Liver (tissue), 8 donors: ENCODE measurements at regions not wholly inside any gene's neighbourhood (a gene's known extent, or its start where the extent isn't known, plus 50 kb on each side); places are given as distances from the start of the nearest gene placed in this dataset.

Source experiments
- DNase-seq: peaks from one replicate; pipeline ENCODE4 v3.0.0-alpha.2; 2017; ENCODE audit warnings: low spot score
- H3K27ac ChIP-seq, 2 donors: one replicate each; pipeline ENCODE4 v1.7.0; 2013; ENCODE audit warnings: inconsistent platforms in 2 of 2, low read length in 2 of 2, control low read depth in 1 of 2, low read depth in 1 of 2, mild to moderate bottlenecking in 1 of 2
- H3K27me3 ChIP-seq, 4 donors: one replicate each; pipeline versions ENCODE4 v1.6.1 to v1.7.0; 2013; ENCODE audit warnings: low read length in 3 of 4, inconsistent platforms in 1 of 4, mild to moderate bottlenecking in 1 of 4, moderate library complexity in 1 of 4; ENCODE audit not compliant: control insufficient read depth in 4 of 4, insufficient read depth in 4 of 4
- H3K36me3 ChIP-seq, 4 donors: one replicate each; pipeline versions ENCODE4 v1.6.1 to v1.7.0; 2013; ENCODE audit warnings: low read length in 3 of 4, mild to moderate bottlenecking in 3 of 4, low read depth in 1 of 4, moderate library complexity in 1 of 4; ENCODE audit not compliant: control insufficient read depth in 4 of 4, insufficient read depth in 3 of 4
- H3K4me1 ChIP-seq, 4 donors: one replicate each; pipeline versions ENCODE4 v1.6.1 to v1.7.0; 2013; ENCODE audit warnings: low read length in 3 of 4, mild to moderate bottlenecking in 3 of 4, moderate library complexity in 1 of 4; ENCODE audit not compliant: control insufficient read depth in 4 of 4, insufficient read depth in 4 of 4
- H3K4me3 ChIP-seq, 3 donors: one replicate each; pipeline versions ENCODE4 v1.6.1 to v1.7.0; 2013; ENCODE audit warnings: low read length in 3 of 3, control low read depth in 1 of 3, low read depth in 1 of 3, mild to moderate bottlenecking in 1 of 3
- H3K9ac ChIP-seq, 2 donors: one replicate each; pipeline ENCODE4 v1.7.0; 2013; ENCODE audit warnings: low read length in 2 of 2, mild to moderate bottlenecking in 2 of 2, moderate library complexity in 2 of 2, control low read depth in 1 of 2, low read depth in 1 of 2
- H3K9me3 ChIP-seq, 4 donors: one replicate each; pipeline versions ENCODE4 v1.6.1 to v1.7.0; 2013; ENCODE audit warnings: low read length in 3 of 4; ENCODE audit not compliant: control insufficient read depth in 4 of 4
- ATF3 ChIP-seq: IDR thresholded peaks from 2 replicates; pipeline ENCODE4 v1.6.1; 2016; ENCODE audit warnings: antibody characterized with exemption
- FOXA1 ChIP-seq: IDR thresholded peaks from 2 replicates; pipeline ENCODE4 v1.6.1; 2016; ENCODE audit warnings: antibody characterized with exemption
- FOXA2 ChIP-seq: IDR thresholded peaks from 2 replicates; pipeline ENCODE4 v1.6.1; 2016; ENCODE audit warnings: antibody characterized with exemption
- HNF4A ChIP-seq, 2 donors: conservative IDR thresholded peaks; 2 replicates each; pipeline ENCODE4 v1.6.1; 2016; ENCODE audit warnings: antibody characterized with exemption in 2 of 2, mild to moderate bottlenecking in 2 of 2
- HNF4G ChIP-seq: IDR thresholded peaks from 2 replicates; pipeline ENCODE4 v1.6.1; 2016; ENCODE audit warnings: antibody characterized with exemption
- JUND ChIP-seq, 2 donors: IDR thresholded peaks; 2 replicates each; pipeline ENCODE4 v1.6.1; 2016; ENCODE audit warnings: antibody characterized with exemption in 2 of 2
- NR2F2 ChIP-seq: IDR thresholded peaks from 2 replicates; pipeline ENCODE4 v1.6.1; 2016; ENCODE audit warnings: antibody characterized with exemption
- RAD21 ChIP-seq, 2 donors: IDR thresholded peaks; 2 replicates each; pipeline ENCODE4 v1.6.1; 2016; ENCODE audit warnings: antibody characterized with exemption in 2 of 2, mild to moderate bottlenecking in 2 of 2
- REST ChIP-seq: IDR thresholded peaks from 2 replicates; pipeline ENCODE4 v1.6.1; 2016; ENCODE audit warnings: antibody characterized with exemption, mild to moderate bottlenecking
- RXRA ChIP-seq, 2 donors: IDR thresholded peaks; 2 replicates each; pipeline ENCODE4 v1.6.1; 2017 to 2018; ENCODE audit warnings: antibody characterized with exemption in 2 of 2, mild to moderate bottlenecking in 1 of 2
- SP1 ChIP-seq: IDR thresholded peaks from 2 replicates; pipeline ENCODE4 v1.6.1; 2018; ENCODE audit warnings: antibody characterized with exemption, mild to moderate bottlenecking
- TAF1 ChIP-seq: conservative IDR thresholded peaks from 2 replicates; pipeline ENCODE4 v1.6.1; 2016; ENCODE audit warnings: antibody characterized with exemption, mild to moderate bottlenecking
- YY1 ChIP-seq: IDR thresholded peaks from 2 replicates; pipeline ENCODE4 v1.6.1; 2016; ENCODE audit warnings: antibody characterized with exemption, mild to moderate bottlenecking
- WGBS: extraction: QIAGEN DNeasy Blood & Tissue Kit; methylation state at CpG from one replicate; pipeline ENCODE4 v1.1.7; 2013; 5-methylcytosine and 5-hydroxymethylcytosine counted together
- TF ChIP-seq, protein P1 (sequence below): fragments of 150-350 bp; IDR thresholded peaks from 2 replicates; pipeline ENCODE4 v1.5.1; 2017; ENCODE audit warnings: improper control_type of control experiment, low read depth, low read length; ENCODE audit not compliant: missing input control
- donor health status: healthy.
- donor health status: healthy.
- donor health status: healthy.
- donor health status: healthy.
- donor health status: healthy.

- no peaks in the 10 kb centered on the region for H3K9me3 ChIP-seq
- no peak overlapping the region for H3K9ac ChIP-seq
- no peak overlapping the region for H3K4me3 ChIP-seq
- no peaks in the 10 kb centered on the region for H3K27me3 ChIP-seq
- 29% methylated on average over 11 of the region's 11 CpGs for WGBS
- TF ChIP-seq REST (no peak), RAD21 (IDR thresholded peaks at IDR 0.05) (peak; percentile 29 to 35), HNF4A (conservative IDR thresholded peaks at IDR 0.05) (peak; percentile 41 to 46), YY1 (peak; percentile 32), NR2F2 (peak; percentile 57), FOXA1 (no peak), FOXA2 (no peak), RXRA (IDR thresholded peaks at IDR 0.05) (peak; percentile 13 to 34), SP1 (peak; percentile 14), TAF1 (no peak), ATF3 (no peak)
- TF ChIP-seq, protein P1, sequence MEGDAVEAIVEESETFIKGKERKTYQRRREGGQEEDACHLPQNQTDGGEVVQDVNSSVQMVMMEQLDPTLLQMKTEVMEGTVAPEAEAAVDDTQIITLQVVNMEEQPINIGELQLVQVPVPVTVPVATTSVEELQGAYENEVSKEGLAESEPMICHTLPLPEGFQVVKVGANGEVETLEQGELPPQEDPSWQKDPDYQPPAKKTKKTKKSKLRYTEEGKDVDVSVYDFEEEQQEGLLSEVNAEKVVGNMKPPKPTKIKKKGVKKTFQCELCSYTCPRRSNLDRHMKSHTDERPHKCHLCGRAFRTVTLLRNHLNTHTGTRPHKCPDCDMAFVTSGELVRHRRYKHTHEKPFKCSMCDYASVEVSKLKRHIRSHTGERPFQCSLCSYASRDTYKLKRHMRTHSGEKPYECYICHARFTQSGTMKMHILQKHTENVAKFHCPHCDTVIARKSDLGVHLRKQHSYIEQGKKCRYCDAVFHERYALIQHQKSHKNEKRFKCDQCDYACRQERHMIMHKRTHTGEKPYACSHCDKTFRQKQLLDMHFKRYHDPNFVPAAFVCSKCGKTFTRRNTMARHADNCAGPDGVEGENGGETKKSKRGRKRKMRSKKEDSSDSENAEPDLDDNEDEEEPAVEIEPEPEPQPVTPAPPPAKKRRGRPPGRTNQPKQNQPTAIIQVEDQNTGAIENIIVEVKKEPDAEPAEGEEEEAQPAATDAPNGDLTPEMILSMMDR, result no peak
- peak overlapping the region in 1 of 2 donors; percentile 6 for H3K27ac ChIP-seq
- no peaks in the 10 kb centered on the region for H3K36me3 ChIP-seq
- peaks cover 0 to 11% (median 6%) of the 10 kb centered on the region in 4 donors for H3K4me1 ChIP-seq
- DNase-seq, result no peak
These were observed 321.5 kb upstream of the CTNNB1 start for GRCh38 chr3:40877631-40878463.

GRCh38 chr3:40878464-40878905, 320.8 kb upstream of the CTNNB1 start:
- no peak overlapping the region for H3K27ac ChIP-seq
- H3K27me3 ChIP-seq, result no peaks in the 10 kb centered on the region

More at GRCh38 chr3:40878464-40878905, 320.8 kb upstream of the CTNNB1 start:
- Histone ChIP-seq H3K9ac (no peak overlapping the region), H3K4me1 (peaks cover 0 to 11% (median 6%) of the 10 kb centered on the region in 4 donors), H3K9me3 (no peaks in the 10 kb centered on the region), H3K36me3 (no peaks in the 10 kb centered on the region), H3K4me3 (no peak overlapping the region)
- WGBS, result 75% methylated on average over 3 of the region's 3 CpGs
- DNase-seq, result no peak
- TF ChIP-seq REST (no peak), HNF4G (no peak), JUND (IDR thresholded peaks at IDR 0.05) (no peak), TAF1 (no peak), ATF3 (no peak), SP1 (no peak)
